ENCODE measurements at regions not wholly inside any gene's neighbourhood (a gene's known extent, or its start where the extent isn't known, plus 50 kb on each side); places are given as distances from the start of the nearest gene placed in this dataset.
"Not testable (repeated sequence)": the region's sequence is repeated elsewhere in the genome, so short reads cannot be mapped to it uniquely, and the experiment has no call there.

GRCh38 chr6:19562468-19562867 lies 274.7 kb upstream of the ID4 start:
- no peak for DNase-seq (ENCODE audit: extremely low read depth, low read depth, low spot score)

GRCh38 chr6:19569563-19569962 lies 267.6 kb upstream of the ID4 start:
- DNase-seq (ENCODE audit: extremely low read depth, low read depth, low spot score), result no peak

- no peak for DNase-seq (ENCODE audit: extremely low read depth, low read depth, low spot score)
Observed at GRCh38 chr6:19571176-19571575, 266.0 kb upstream of the ID4 start.

- DNase-seq (ENCODE audit: extremely low read depth, low read depth, low spot score), result no peak
Observed at GRCh38 chr6:19578481-19578880, 258.7 kb upstream of the ID4 start.

- DNase-seq (ENCODE audit: extremely low read depth, low read depth, low spot score), result not testable (repeated sequence)
Observed at GRCh38 chr6:19584207-19584606, 253.0 kb upstream of the ID4 start.

- DNase-seq (ENCODE audit: extremely low read depth, low read depth, low spot score), result no peak
Observed at GRCh38 chr6:19587238-19587942, 249.8 kb upstream of the ID4 start.

- no peak for DNase-seq (ENCODE audit: extremely low read depth, low read depth, low spot score)
Observed at GRCh38 chr6:19590501-19591131, 246.6 kb upstream of the ID4 start.

GRCh38 chr6:19597809-19598320 lies 239.3 kb upstream of the ID4 start:
- no peak for DNase-seq (ENCODE audit: extremely low read depth, low read depth, low spot score)

- DNase-seq (ENCODE audit: extremely low read depth, low read depth, low spot score), result no peak
Observed at GRCh38 chr6:19599796-19600464, 237.2 kb upstream of the ID4 start.

- DNase-seq (ENCODE audit: extremely low read depth, low read depth, low spot score), result no peak
Observed at GRCh38 chr6:19602434-19603013, 234.6 kb upstream of the ID4 start.

GRCh38 chr6:19603721-19604120 lies 233.4 kb upstream of the ID4 start:
- no peak for DNase-seq (ENCODE audit: extremely low read depth, low read depth, low spot score)

GRCh38 chr6:19605624-19606023 lies 231.5 kb upstream of the ID4 start:
- DNase-seq (ENCODE audit: extremely low read depth, low read depth, low spot score), result no peak

- DNase-seq (ENCODE audit: extremely low read depth, low read depth, low spot score), result no peak
Observed at GRCh38 chr6:19608546-19608945, 228.6 kb upstream of the ID4 start.

- DNase-seq (ENCODE audit: extremely low read depth, low read depth, low spot score), result no peak
Observed at GRCh38 chr6:19609972-19610641, 227.1 kb upstream of the ID4 start.

GRCh38 chr6:19612672-19613466 lies 224.3 kb upstream of the ID4 start:
- DNase-seq (ENCODE audit: extremely low read depth, low read depth, low spot score), result not testable (repeated sequence)

- no peak for DNase-seq (ENCODE audit: extremely low read depth, low read depth, low spot score)
Observed at GRCh38 chr6:19613678-19614077, 223.5 kb upstream of the ID4 start.

- DNase-seq (ENCODE audit: extremely low read depth, low read depth, low spot score), result no peak
Observed at GRCh38 chr6:19616022-19616421, 221.1 kb upstream of the ID4 start.

- no peak for DNase-seq (ENCODE audit: extremely low read depth, low read depth, low spot score)
Observed at GRCh38 chr6:19632230-19632629, 204.9 kb upstream of the ID4 start.

- no peak for DNase-seq (ENCODE audit: extremely low read depth, low read depth, low spot score)
Observed at GRCh38 chr6:19632786-19633185, 204.4 kb upstream of the ID4 start.

GRCh38 chr6:19635728-19636127 lies 201.4 kb upstream of the ID4 start:
- DNase-seq (ENCODE audit: extremely low read depth, low read depth, low spot score), result no peak
